GM23338 (cell line): ENCODE measurements at regions not wholly inside any gene's neighbourhood (a gene's known extent, or its start where the extent isn't known, plus 50 kb on each side); places are given as distances from the start of the nearest gene placed in this dataset.

Experiments
- ATAC-seq: fragments of 200-7000 bp; cut with Tn5 transposase; 3 replicates; pipeline ENCODE4 v1.9.1; 2020
- DNase-seq: peaks from one replicate; pipeline ENCODE4 v3.0.0-alpha.2; 2015; ENCODE audit warnings: low spot score
- H2AFZ ChIP-seq: fragments of 200-600 bp; sonication (generic); 2 replicates; pipeline ENCODE4 v1.8.0; 2016; ENCODE audit warnings: antibody characterized with exemption, mild to moderate bottlenecking, moderate library complexity
- H3F3A ChIP-seq: fragments of 200-600 bp; sonication (generic); replicated peaks from 2 replicates; pipeline ENCODE4 v1.8.0; 2017; ENCODE audit warnings: antibody characterized with exemption, mixed run types, low read depth
- H3K27ac ChIP-seq: fragments of 200-600 bp; sonication (generic); 2 replicates; pipeline ENCODE4 v1.6.1; 2016; ENCODE audit warnings: low read depth
- H3K27me3 ChIP-seq: fragments of 200-600 bp; sonication (generic); 2 replicates; pipeline ENCODE4 v1.8.0; 2016; ENCODE audit warnings: mild to moderate bottlenecking, mixed run types, moderate library complexity; ENCODE audit not compliant: insufficient read depth
- H3K36me3 ChIP-seq: fragments of 200-600 bp; sonication (generic); 2 replicates; pipeline ENCODE4 v1.8.0; 2016; ENCODE audit warnings: mild to moderate bottlenecking; ENCODE audit not compliant: insufficient read depth
- H3K4me1 ChIP-seq: fragments of 200-600 bp; sonication (generic); 2 replicates; pipeline ENCODE4 v1.8.0; 2016; ENCODE audit warnings: mild to moderate bottlenecking, moderate library complexity; ENCODE audit not compliant: insufficient read depth
- H3K4me2 ChIP-seq: fragments of 200-600 bp; sonication (generic); 2 replicates; pipeline ENCODE4 v1.7.1; 2017; ENCODE audit warnings: mixed run types
- H3K4me3 ChIP-seq: fragments of 200-600 bp; sonication (generic); 2 replicates; pipeline ENCODE4 v1.6.1; 2016; ENCODE audit warnings: mixed run types
- H3K79me2 ChIP-seq: fragments of 200-600 bp; sonication (generic); replicated peaks from 2 replicates; pipeline ENCODE4 v1.8.0; 2017; ENCODE audit warnings: mild to moderate bottlenecking; ENCODE audit not compliant: insufficient read depth
- H3K9me2 ChIP-seq: fragments of 200-600 bp; sonication (generic); 2 replicates; pipeline ENCODE4 v1.8.0; 2017; ENCODE audit not compliant: insufficient read depth
- H4K20me1 ChIP-seq: fragments of 200-600 bp; sonication (generic); replicated peaks from 2 replicates; pipeline ENCODE4 v1.8.0; 2017; ENCODE audit warnings: mild to moderate bottlenecking; ENCODE audit not compliant: insufficient read depth
- H3K27ac Mint-ChIP-seq: 2 replicates; pipeline ENCODE4 v1.8.0; 2020; ENCODE audit warnings: inconsistent platforms, mild to moderate bottlenecking, moderate library complexity, mixed read lengths
- H3K27me3 Mint-ChIP-seq: 3 replicates; pipeline ENCODE4 v1.8.0; 2022; ENCODE audit warnings: low read depth, mild to moderate bottlenecking, moderate library complexity, mixed read lengths, inconsistent platforms; ENCODE audit not compliant: insufficient read depth, poor library complexity
- H3K36me3 Mint-ChIP-seq: 3 replicates; pipeline ENCODE4 v1.8.0; 2021; ENCODE audit warnings: low read depth, mild to moderate bottlenecking, inconsistent platforms, moderate library complexity, mixed read lengths
- H3K4me1 Mint-ChIP-seq: 3 replicates; pipeline ENCODE4 v1.8.0; 2020; ENCODE audit warnings: mild to moderate bottlenecking, inconsistent platforms, mixed read lengths
- H3K4me3 Mint-ChIP-seq: 3 replicates; pipeline ENCODE4 v1.8.0; 2021; ENCODE audit warnings: moderate library complexity, mild to moderate bottlenecking, inconsistent platforms, mixed read lengths
- H3K9me3 Mint-ChIP-seq: 3 replicates; pipeline ENCODE4 v1.8.0; 2020; ENCODE audit warnings: moderate library complexity, mild to moderate bottlenecking, inconsistent platforms, mixed read lengths
- CREB1 ChIP-seq: fragments of 250-450 bp; sonication (Bioruptor Pico); IDR thresholded peaks from 2 replicates; pipeline ENCODE4 v1.5.0; 2020; ENCODE audit warnings: low read depth, mild to moderate bottlenecking, moderate library complexity
- CTCF ChIP-seq, 2 experiments: fragments of 200-600 bp in 1 of 2; sonication (generic) in 1 of 2; conservative IDR thresholded peaks; 2 replicates each; pipeline versions ENCODE4 v1.5.1 to v1.6.1; 2016 to 2017; ENCODE audit warnings: antibody characterized with exemption in 2 of 2, low read depth in 2 of 2, mild to moderate bottlenecking in 2 of 2, moderate library complexity in 1 of 2
- EZH2 ChIP-seq: fragments of 200-600 bp; sonication (generic); IDR thresholded peaks from one replicate; pipeline ENCODE4 v1.8.0; 2017; ENCODE audit warnings: antibody characterized with exemption, mild to moderate bottlenecking, low read depth; ENCODE audit not compliant: unreplicated experiment
- EZH2phosphoT487 ChIP-seq: fragments of 200-600 bp; sonication (generic); IDR thresholded peaks from one replicate; pipeline ENCODE4 v1.8.1; 2018; ENCODE audit warnings: antibody characterized with exemption; ENCODE audit not compliant: unreplicated experiment
- JUNB ChIP-seq: IDR thresholded peaks from one replicate; pipeline ENCODE4 v1.6.1; 2016; ENCODE audit warnings: antibody characterized with exemption; ENCODE audit not compliant: unreplicated experiment
- NANOG ChIP-seq: IDR thresholded peaks from 2 replicates; pipeline ENCODE4 v1.6.1; 2016; ENCODE audit warnings: antibody characterized with exemption, borderline replicate concordance
- POLR2AphosphoS5 ChIP-seq: IDR thresholded peaks from 2 replicates; pipeline ENCODE4 v1.6.1; 2016; ENCODE audit warnings: antibody characterized with exemption, low read depth
- REST ChIP-seq: IDR thresholded peaks from one replicate; pipeline ENCODE4 v1.6.1; 2018; ENCODE audit warnings: antibody characterized with exemption; ENCODE audit not compliant: unreplicated experiment
- STAT1 ChIP-seq: IDR thresholded peaks from one replicate; pipeline ENCODE4 v1.6.1; 2016; ENCODE audit warnings: antibody characterized with exemption; ENCODE audit not compliant: unreplicated experiment
- ZNF114 ChIP-seq: fragments of 250-450 bp; sonication (Bioruptor Pico); IDR thresholded peaks from 2 replicates; pipeline ENCODE4 v1.5.0; 2020; ENCODE audit warnings: mild to moderate bottlenecking, moderate library complexity
- ZNF331 ChIP-seq: fragments of 250-450 bp; sonication (Bioruptor Pico); IDR thresholded peaks from 2 replicates; pipeline ENCODE4 v1.5.0; 2020; ENCODE audit warnings: low read depth, mild to moderate bottlenecking, moderate library complexity
- ZNF462 ChIP-seq: fragments of 250-450 bp; sonication (Bioruptor Pico); IDR thresholded peaks from 2 replicates; pipeline ENCODE4 v1.5.0; 2020; ENCODE audit warnings: mild to moderate bottlenecking, moderate library complexity
- TF ChIP-seq, protein P1 (sequence below): IDR thresholded peaks from 2 replicates; pipeline ENCODE4 v1.6.1; 2016; ENCODE audit warnings: antibody characterized with exemption

DNA sequence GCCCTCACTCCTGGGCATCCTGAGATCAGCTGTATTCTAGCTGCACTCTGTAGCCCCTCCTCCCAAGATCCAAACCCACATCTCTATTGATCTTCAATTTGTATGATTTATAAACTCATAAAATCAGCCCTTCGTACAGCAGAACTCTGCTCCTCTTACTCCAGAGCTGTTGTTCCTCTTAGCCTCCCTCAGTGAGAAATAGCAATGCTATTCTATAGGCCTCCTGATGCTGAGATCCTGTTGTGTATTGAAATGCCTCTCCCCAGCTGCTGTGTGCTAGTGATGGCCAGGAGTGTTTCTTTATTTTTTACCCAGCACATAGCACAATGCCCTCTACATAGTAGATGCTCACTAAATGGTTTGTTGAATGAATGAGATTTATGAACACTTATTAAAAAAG is 320.5 kb upstream of the ADCY2 start:
- no peak overlapping the region for H3K4me3 ChIP-seq
- no peak overlapping the region for H3K4me3 Mint-ChIP-seq
- H3K27me3 Mint-ChIP-seq: peaks cover 4% of the 10 kb centered on the region
- no peaks in the 10 kb centered on the region for H4K20me1 ChIP-seq
- H2AFZ ChIP-seq: peak overlapping the region; percentile 23; the same call in 1 of the 2 replicates
- H3K9me3 Mint-ChIP-seq: no peaks in the 10 kb centered on the region
- no peak overlapping the region for H3K27ac Mint-ChIP-seq
- no peaks in the 10 kb centered on the region for H3K9me2 ChIP-seq
- no peaks in the 10 kb centered on the region for H3K27me3 ChIP-seq
- no peak for TF ChIP-seq REST
- no peak for TF ChIP-seq NANOG
- no peak for TF ChIP-seq CTCF (conservative IDR thresholded peaks at IDR 0.05; ENCODE audit: low read depth in 2 of 2)
- no peak for TF ChIP-seq STAT1
- TF ChIP-seq, protein P1, sequence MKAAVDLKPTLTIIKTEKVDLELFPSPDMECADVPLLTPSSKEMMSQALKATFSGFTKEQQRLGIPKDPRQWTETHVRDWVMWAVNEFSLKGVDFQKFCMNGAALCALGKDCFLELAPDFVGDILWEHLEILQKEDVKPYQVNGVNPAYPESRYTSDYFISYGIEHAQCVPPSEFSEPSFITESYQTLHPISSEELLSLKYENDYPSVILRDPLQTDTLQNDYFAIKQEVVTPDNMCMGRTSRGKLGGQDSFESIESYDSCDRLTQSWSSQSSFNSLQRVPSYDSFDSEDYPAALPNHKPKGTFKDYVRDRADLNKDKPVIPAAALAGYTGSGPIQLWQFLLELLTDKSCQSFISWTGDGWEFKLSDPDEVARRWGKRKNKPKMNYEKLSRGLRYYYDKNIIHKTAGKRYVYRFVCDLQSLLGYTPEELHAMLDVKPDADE: no peak
- TF ChIP-seq EZH2phosphoT487: no peak
- no peak for TF ChIP-seq ZNF114
- TF ChIP-seq JUNB: no peak
- no peak for TF ChIP-seq ZNF331 (CRISPR knock-in tag)
- no peak for TF ChIP-seq EZH2
- TF ChIP-seq POLR2AphosphoS5: no peak
- TF ChIP-seq ZNF462 (CRISPR knock-in tag): no peak
- TF ChIP-seq CREB1 (CRISPR knock-in tag): no peak
- H3K27ac ChIP-seq: no peak overlapping the region
- ATAC-seq (peak; percentile 41), DNase-seq (no peak)
- peaks cover 34% of the 10 kb centered on the region for H3K4me1 Mint-ChIP-seq
- H3K36me3 ChIP-seq: no peaks in the 10 kb centered on the region
- peaks cover 38% of the 10 kb centered on the region for H3K4me1 ChIP-seq
- H3F3A ChIP-seq: no peaks in the 10 kb centered on the region
- H3K79me2 ChIP-seq: no peaks in the 10 kb centered on the region
- no peaks in the 10 kb centered on the region for H3K36me3 Mint-ChIP-seq
- no peak overlapping the region for H3K4me2 ChIP-seq
